ENCODE measurements at regions not wholly inside any gene's neighbourhood (a gene's known extent, or its start where the extent isn't known, plus 50 kb on each side); places are given as distances from the start of the nearest gene placed in this dataset.

GRCh38 chr17:14940108-14940937 lies 324.8 kb downstream of the PMP22 start:
- DNase-seq = no peak

GRCh38 chr17:14935845-14936485 lies 329.2 kb downstream of the PMP22 start:
- DNase-seq = no peak

- DNase-seq = no peak
Observed at GRCh38 chr17:14935139-14935841, 329.8 kb downstream of the PMP22 start.

GRCh38 chr17:14933676-14934075 lies 331.4 kb downstream of the PMP22 start:
- DNase-seq = no peak

GRCh38 chr17:14926526-14927122 lies 338.5 kb downstream of the PMP22 start:
- peak in 3 of 4 experiments; percentile 10 to 35 (median 15) for DNase-seq

- no peak for DNase-seq
Observed at GRCh38 chr17:14926073-14926472, 339.1 kb downstream of the PMP22 start.

- no peak for DNase-seq
Observed at GRCh38 chr17:14925498-14925897, 339.6 kb downstream of the PMP22 start.

- no peak for DNase-seq
Observed at GRCh38 chr17:14923981-14924380, 341.1 kb downstream of the PMP22 start.

GRCh38 chr17:14922411-14922810 lies 342.7 kb downstream of the PMP22 start:
- DNase-seq = no peak

- DNase-seq = no peak
Observed at GRCh38 chr17:14921936-14922335, 343.2 kb downstream of the PMP22 start.

- DNase-seq = no peak
Observed at GRCh38 chr17:14919631-14920213, 345.4 kb downstream of the PMP22 start.

GRCh38 chr17:14919094-14919493 lies 346.0 kb downstream of the PMP22 start:
- DNase-seq = no peak

- no peak for DNase-seq
Observed at GRCh38 chr17:14918540-14918939, 346.6 kb downstream of the PMP22 start.

GRCh38 chr17:14910916-14911315 lies 354.2 kb downstream of the PMP22 start:
- DNase-seq = no peak

GRCh38 chr17:14904386-14904785 lies 360.7 kb downstream of the PMP22 start:
- no peak for DNase-seq

- DNase-seq = no peak
Observed at GRCh38 chr17:14903854-14904253, 361.3 kb downstream of the PMP22 start.

GRCh38 chr17:14902803-14903202 lies 362.3 kb downstream of the PMP22 start:
- DNase-seq = no peak

GRCh38 chr17:14902297-14902696 lies 362.8 kb downstream of the PMP22 start:
- DNase-seq = no peak

- no peak for DNase-seq
Observed at GRCh38 chr17:14901376-14901775, 363.8 kb downstream of the PMP22 start.

GRCh38 chr17:14886200-14886739 lies 378.9 kb downstream of the PMP22 start:
- no peak for DNase-seq

GRCh38 chr17:14882131-14882530 lies 383.0 kb downstream of the PMP22 start:
- no peak for DNase-seq

GRCh38 chr17:14875557-14876412 lies 389.3 kb downstream of the PMP22 start:
- DNase-seq = no peak

Data from activated CD4-positive, CD25-positive, alpha-beta regulatory T cell (primary cell).